SK-N-SH treated with all-trans-retinoic acid at 6 μM for 48 hours (cell line): ENCODE measurements at regions not wholly inside any gene's neighbourhood (a gene's known extent, or its start where the extent isn't known, plus 50 kb on each side); places are given as distances from the start of the nearest gene placed in this dataset.

Experiments used
- ATAC-seq: fragments of 200-7000 bp; cut with Tn5 transposase; 3 replicates; pipeline ENCODE4 v1.9.1; 2020; ENCODE audit warnings: mild to moderate bottlenecking, moderate library complexity
- ARNTL ChIP-seq: fragments of 450-650 bp; formaldehyde crosslinking; IDR thresholded peaks from 2 replicates; pipeline ENCODE4 v1.5.0; 2020; ENCODE audit warnings: low read depth, mild to moderate bottlenecking, moderate library complexity, borderline replicate concordance
- BACH2 ChIP-seq: fragments of 250-450 bp; sonication (Bioruptor Pico); IDR thresholded peaks from 2 replicates; pipeline ENCODE4 v1.9.0; 2021; ENCODE audit warnings: mild to moderate bottlenecking, borderline replicate concordance
- CSDC2 ChIP-seq: fragments of 250-450 bp; sonication (Bioruptor Pico); IDR thresholded peaks from 2 replicates; pipeline ENCODE4 v1.5.0; 2020; ENCODE audit warnings: mild to moderate bottlenecking, moderate library complexity
- ESRRG ChIP-seq: fragments of 250-450 bp; sonication (Bioruptor Pico); IDR thresholded peaks from 2 replicates; pipeline ENCODE4 v1.6.1; 2021; ENCODE audit warnings: mild to moderate bottlenecking
- GLIS3 ChIP-seq: fragments of 250-450 bp; sonication (Bioruptor Pico); IDR thresholded peaks from 2 replicates; pipeline ENCODE4 v1.5.0; 2020; ENCODE audit warnings: mild to moderate bottlenecking, moderate library complexity
- OSR1 ChIP-seq: fragments of 250-450 bp; sonication (Bioruptor Pico); IDR thresholded peaks from 2 replicates; pipeline ENCODE4 v1.8.0; 2022; ENCODE audit warnings: moderate library complexity, mild to moderate bottlenecking, inconsistent platforms
- PATZ1 ChIP-seq: fragments of 250-450 bp; sonication (Bioruptor Pico); IDR thresholded peaks from 2 replicates; pipeline ENCODE4 v1.8.0; 2020; ENCODE audit warnings: mild to moderate bottlenecking, moderate library complexity, borderline replicate concordance
- POU6F1 ChIP-seq: fragments of 250-450 bp; sonication (Bioruptor Pico); IDR thresholded peaks from 2 replicates; pipeline ENCODE4 v1.8.0; 2021; ENCODE audit warnings: low read depth, mild to moderate bottlenecking, moderate library complexity, borderline replicate concordance
- PPARA ChIP-seq: fragments of 250-450 bp; sonication (Bioruptor Pico); IDR thresholded peaks from 2 replicates; pipeline ENCODE4 v1.5.0; 2020; ENCODE audit warnings: mild to moderate bottlenecking, borderline replicate concordance
- RARB ChIP-seq: fragments of 250-450 bp; sonication (Bioruptor Pico); IDR thresholded peaks from 2 replicates; pipeline ENCODE4 v1.8.0; 2021; ENCODE audit warnings: mild to moderate bottlenecking, moderate library complexity
- SNAI2 ChIP-seq: fragments of 250-450 bp; sonication (Bioruptor Pico); IDR thresholded peaks from 2 replicates; pipeline ENCODE4 v1.5.0; 2020; ENCODE audit warnings: mild to moderate bottlenecking, moderate library complexity
- TCF4 ChIP-seq: fragments of 250-450 bp; sonication (Bioruptor Pico); IDR thresholded peaks from 2 replicates; pipeline ENCODE4 v1.8.0; 2021; ENCODE audit warnings: mild to moderate bottlenecking, moderate library complexity, borderline replicate concordance
- TOX ChIP-seq: fragments of 250-450 bp; sonication (Bioruptor Pico); IDR thresholded peaks from 2 replicates; pipeline ENCODE4 v1.8.0; 2021; ENCODE audit warnings: mild to moderate bottlenecking, moderate library complexity, borderline replicate concordance
- TSHZ2 ChIP-seq: fragments of 250-450 bp; sonication (Bioruptor Pico); IDR thresholded peaks from 2 replicates; pipeline ENCODE4 v1.5.0; 2020; ENCODE audit warnings: mild to moderate bottlenecking, moderate library complexity
- ZC3H10 ChIP-seq: fragments of 250-450 bp; sonication (Bioruptor Pico); IDR thresholded peaks from 2 replicates; pipeline ENCODE4 v1.5.1; 2021; ENCODE audit warnings: mild to moderate bottlenecking, moderate library complexity
- ZFP3 ChIP-seq: fragments of 250-450 bp; sonication (Bioruptor Pico); IDR thresholded peaks from 2 replicates; pipeline ENCODE4 v1.5.0; 2020; ENCODE audit warnings: mild to moderate bottlenecking, moderate library complexity
- ZFP30 ChIP-seq: fragments of 450-650 bp; formaldehyde crosslinking; IDR thresholded peaks from 2 replicates; pipeline ENCODE4 v1.5.0; 2022; ENCODE audit warnings: mild to moderate bottlenecking, moderate library complexity
- ZNF565 ChIP-seq: fragments of 450-650 bp; formaldehyde crosslinking; conservative IDR thresholded peaks from 2 replicates; pipeline ENCODE4 v1.5.0; 2020; ENCODE audit warnings: low read depth, mild to moderate bottlenecking, moderate library complexity
- ZNF70 ChIP-seq: fragments of 450-650 bp; formaldehyde crosslinking; IDR thresholded peaks from 2 replicates; pipeline ENCODE4 v1.5.0; 2020; ENCODE audit warnings: mild to moderate bottlenecking, moderate library complexity
- ZNF8 ChIP-seq: fragments of 450-650 bp; formaldehyde crosslinking; IDR thresholded peaks from 2 replicates; pipeline ENCODE4 v1.5.0; 2020; ENCODE audit warnings: mild to moderate bottlenecking, moderate library complexity

GRCh38 chr3:31145062-31145461, 250.6 kb upstream of the GADL1 start (continued):
- no peak for TF ChIP-seq TSHZ2 (CRISPR knock-in tag)
- TF ChIP-seq PPARA (CRISPR knock-in tag), result no peak
- TF ChIP-seq CSDC2 (CRISPR knock-in tag), result no peak

GRCh38 chr3:31147550-31147949, 253.1 kb upstream of the GADL1 start:
- ATAC-seq, result no peak
- TF ChIP-seq ZFP30 (CRISPR knock-in tag) (no peak), GLIS3 (no peak), BACH2 (CRISPR knock-in tag) (no peak), PATZ1 (CRISPR knock-in tag) (no peak)

GRCh38 chr3:31157047-31157694, 262.7 kb upstream of the GADL1 start:
- TF ChIP-seq ZFP30 (CRISPR knock-in tag), result no peak
- no peak for TF ChIP-seq ZC3H10 (CRISPR knock-in tag)
- TF ChIP-seq ESRRG (CRISPR knock-in tag), result no peak
- no peak for TF ChIP-seq ARNTL
- TF ChIP-seq GLIS3, result no peak
- no peak for TF ChIP-seq POU6F1 (CRISPR knock-in tag)
- TF ChIP-seq TOX (CRISPR knock-in tag), result no peak
- no peak for TF ChIP-seq TCF4 (CRISPR knock-in tag)
- no peak for TF ChIP-seq ZFP3 (CRISPR knock-in tag)
- no peak for TF ChIP-seq ZNF70 (CRISPR knock-in tag)
- no peak for TF ChIP-seq RARB (CRISPR knock-in tag)
- no peak for ATAC-seq

- peak; percentile 85 for ATAC-seq
- TF ChIP-seq RARB (CRISPR knock-in tag) (no peak), ZFP3 (CRISPR knock-in tag) (no peak), TSHZ2 (CRISPR knock-in tag) (0 out of 2 replicates have a peak, but pooled peaks have one; percentile 39), ARNTL (no peak), OSR1 (CRISPR knock-in tag) (no peak), TCF4 (CRISPR knock-in tag) (no peak), ZC3H10 (CRISPR knock-in tag) (no peak), GLIS3 (peak; percentile 71; the same call in 1 of the 2 replicates), ZNF8 (CRISPR knock-in tag) (no peak), BACH2 (CRISPR knock-in tag) (no peak), SNAI2 (CRISPR knock-in tag) (peak; percentile 41; the same call in 1 of the 2 replicates), POU6F1 (CRISPR knock-in tag) (no peak), PPARA (CRISPR knock-in tag) (no peak), TOX (CRISPR knock-in tag) (no peak; the same call in 1 of the 2 replicates), ZNF565 (no peak; the same call in 1 of the 2 replicates), CSDC2 (CRISPR knock-in tag) (no peak), PATZ1 (CRISPR knock-in tag) (no peak)
These were observed 263.6 kb upstream of the GADL1 start for GRCh38 chr3:31157893-31158620.
